Lower leg skin (tissue), 3 donors: ENCODE measurements at regions not wholly inside any gene's neighbourhood (a gene's known extent, or its start where the extent isn't known, plus 50 kb on each side); places are given as distances from the start of the nearest gene placed in this dataset.

ENCODE experiments used
- POLR2A ChIP-seq, 2 donors: fragments of 450-650 bp; IDR thresholded peaks; one replicate each; pipeline ENCODE4 v1.6.1; 2016 to 2017; ENCODE audit warnings: antibody characterized with exemption in 2 of 2, mild to moderate bottlenecking in 1 of 2, moderate library complexity in 1 of 2
- TF ChIP-seq, protein P1 (sequence below), 3 donors: fragments of 450-650 bp; IDR thresholded peaks; one replicate each; pipeline ENCODE4 v1.5.1; 2016; ENCODE audit warnings: antibody characterized with exemption in 3 of 3, mild to moderate bottlenecking in 3 of 3, moderate library complexity in 2 of 3

DNA sequence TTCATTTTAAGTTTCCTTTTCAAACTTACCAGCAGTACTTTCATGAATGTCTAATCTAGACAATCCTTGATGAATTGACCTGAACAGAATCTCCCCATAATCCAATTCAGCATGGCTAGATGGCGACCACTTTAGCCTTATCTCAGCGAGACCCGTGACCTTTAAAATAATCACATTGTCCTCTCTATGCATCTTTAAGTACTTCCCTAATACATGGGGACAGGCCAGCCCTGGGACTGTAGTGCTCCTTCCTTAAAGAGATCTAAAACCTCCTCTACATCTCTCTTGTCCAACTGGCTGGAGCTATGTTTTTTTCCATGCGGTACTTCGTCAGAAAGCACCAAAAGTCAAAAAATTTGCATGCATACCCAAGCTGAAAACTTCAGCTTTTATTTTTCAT is 746.0 kb downstream of the VRK1 start:
- TF ChIP-seq, protein P1, sequence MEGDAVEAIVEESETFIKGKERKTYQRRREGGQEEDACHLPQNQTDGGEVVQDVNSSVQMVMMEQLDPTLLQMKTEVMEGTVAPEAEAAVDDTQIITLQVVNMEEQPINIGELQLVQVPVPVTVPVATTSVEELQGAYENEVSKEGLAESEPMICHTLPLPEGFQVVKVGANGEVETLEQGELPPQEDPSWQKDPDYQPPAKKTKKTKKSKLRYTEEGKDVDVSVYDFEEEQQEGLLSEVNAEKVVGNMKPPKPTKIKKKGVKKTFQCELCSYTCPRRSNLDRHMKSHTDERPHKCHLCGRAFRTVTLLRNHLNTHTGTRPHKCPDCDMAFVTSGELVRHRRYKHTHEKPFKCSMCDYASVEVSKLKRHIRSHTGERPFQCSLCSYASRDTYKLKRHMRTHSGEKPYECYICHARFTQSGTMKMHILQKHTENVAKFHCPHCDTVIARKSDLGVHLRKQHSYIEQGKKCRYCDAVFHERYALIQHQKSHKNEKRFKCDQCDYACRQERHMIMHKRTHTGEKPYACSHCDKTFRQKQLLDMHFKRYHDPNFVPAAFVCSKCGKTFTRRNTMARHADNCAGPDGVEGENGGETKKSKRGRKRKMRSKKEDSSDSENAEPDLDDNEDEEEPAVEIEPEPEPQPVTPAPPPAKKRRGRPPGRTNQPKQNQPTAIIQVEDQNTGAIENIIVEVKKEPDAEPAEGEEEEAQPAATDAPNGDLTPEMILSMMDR (IDR thresholded peaks at IDR 0.05) = no peak
- TF ChIP-seq POLR2A (IDR thresholded peaks at IDR 0.05) = no peak
